H1 (cell line): ENCODE measurements at regions not wholly inside any gene's neighbourhood (a gene's known extent, or its start where the extent isn't known, plus 50 kb on each side); places are given as distances from the start of the nearest gene placed in this dataset.
A peak's percentile ranks its signal among the peaks of the same experiment; 100 is the strongest.

Experiments
- CTCF ChIA-PET: fragments of 300-600 bp; sonication (Branson Sonifier 250); formaldehyde crosslinking; loops from one replicate; lab custom pipeline; 2021; ENCODE audit not compliant: partially characterized antibody; lab: Charles Lee
- POLR2A ChIA-PET: fragments of 300-600 bp; sonication (Branson Sonifier 250); formaldehyde crosslinking; loops from one replicate; lab custom pipeline; 2021; ENCODE audit warnings: inconsistent platforms; ENCODE audit not compliant: partially characterized antibody; lab: Charles Lee
- DNase-seq, 2 experiments: peaks; one replicate each; pipeline versions ENCODE4 v3.0.0 to v3.0.0-alpha.2; 2010 to 2022; ENCODE audit warnings: low spot score in 2 of 2, low read depth in 1 of 2, mixed read lengths in 1 of 2
- FAIRE-seq: peaks from 2 replicates; lab custom pipeline; 2011; peaks lifted over from hg19 to GRCh38; lab: Jason Lieb, UNC
- H2AFZ ChIP-seq: 2 replicates; pipeline ENCODE4 v1.8.1; 2012; ENCODE audit warnings: low read length, inconsistent platforms
- H2AK5ac ChIP-seq: 2 replicates; pipeline ENCODE4 v1.6.1; 2013; ENCODE audit warnings: low read depth, low read length
- H2BK120ac ChIP-seq: replicated peaks from 2 replicates; pipeline ENCODE3; 2013; ENCODE audit warnings: low read depth, low read length, inconsistent platforms
- H2BK12ac ChIP-seq: 2 replicates; pipeline ENCODE4 v1.6.1; 2013; ENCODE audit warnings: low read depth, low read length
- H2BK15ac ChIP-seq: 2 replicates; pipeline ENCODE4 v1.6.1; 2013; ENCODE audit warnings: low read length
- H2BK20ac ChIP-seq: 2 replicates; pipeline ENCODE4 v1.6.1; 2013; ENCODE audit warnings: low read length
- H2BK5ac ChIP-seq: 2 replicates; pipeline ENCODE4 v1.6.1; 2013; ENCODE audit warnings: low read depth, low read length
- H3K14ac ChIP-seq: 2 replicates; pipeline ENCODE4 v1.6.1; 2013; ENCODE audit warnings: inconsistent platforms; ENCODE audit not compliant: insufficient read length
- H3K18ac ChIP-seq: 2 replicates; pipeline ENCODE4 v1.6.1; 2013; ENCODE audit warnings: low read length; ENCODE audit errors: extremely low read depth
- H3K23ac ChIP-seq: 2 replicates; pipeline ENCODE4 v1.6.1; 2013; ENCODE audit warnings: inconsistent platforms; ENCODE audit not compliant: insufficient read length
- H3K23me2 ChIP-seq: 2 replicates; pipeline ENCODE4 v1.6.1; 2013; ENCODE audit warnings: low read depth, low read length
- H3K27ac ChIP-seq: 2 replicates; pipeline ENCODE4 v1.6.1; 2011; ENCODE audit warnings: low read depth, low read length, inconsistent platforms
- H3K27me3 ChIP-seq, 4 experiments: replicated peaks in 1 of 4; 1 replicate in 1 of 4; 2 replicates in 3 of 4; pipeline versions ENCODE4 v1.6.1 to v1.8.1; 2011 to 2013; ENCODE audit warnings: low read length in 3 of 4, mild to moderate bottlenecking in 3 of 4, inconsistent platforms in 2 of 4, mixed read lengths in 2 of 4, moderate library complexity in 1 of 4; ENCODE audit not compliant: control insufficient read depth in 3 of 4, insufficient read depth in 3 of 4; ENCODE audit errors: extremely low read depth in 1 of 4
- H3K36me3 ChIP-seq, 4 experiments: 2 replicates each; pipeline versions ENCODE4 v1.6.1 to v1.8.1; 2011 to 2013; ENCODE audit warnings: mild to moderate bottlenecking in 4 of 4, low read length in 3 of 4, moderate library complexity in 2 of 4, control low read depth in 1 of 4, inconsistent platforms in 1 of 4; ENCODE audit not compliant: insufficient read depth in 4 of 4, control insufficient read depth in 2 of 4
- H3K4ac ChIP-seq: replicated peaks from 2 replicates; pipeline ENCODE3; 2013; ENCODE audit warnings: low read length, low read depth, mixed read lengths, inconsistent platforms; ENCODE audit not compliant: insufficient read length
- H3K4me1 ChIP-seq, 4 experiments: replicated peaks in 1 of 4; 1 replicate in 1 of 4; 2 replicates in 3 of 4; pipeline versions ENCODE4 v1.6.1 to v1.8.1; 2011 to 2013; ENCODE audit warnings: low read length in 3 of 4, inconsistent platforms in 2 of 4, mixed read lengths in 1 of 4; ENCODE audit not compliant: insufficient read depth in 4 of 4, control insufficient read depth in 3 of 4
- H3K4me2 ChIP-seq, 2 experiments: 2 replicates each; pipeline versions ENCODE4 v1.6.1 to v1.8.1; 2011 to 2013; ENCODE audit warnings: low read depth in 2 of 2, low read length in 2 of 2, control low read depth in 1 of 2, inconsistent platforms in 1 of 2, mild to moderate bottlenecking in 1 of 2; ENCODE audit not compliant: insufficient read depth in 1 of 2
- H3K4me3 ChIP-seq, 4 experiments: fragments of 200-600, 300-600 bp in 1 of 4; sonication (generic), shearing (Covaris generic), sonication (Bioruptor Twin) in 1 of 4; 2 replicates each; pipeline versions ENCODE4 v1.5.1 to v1.8.1; 2011 to 2016; ENCODE audit warnings: low read length in 4 of 4, low read depth in 3 of 4, control low read depth in 2 of 4, inconsistent platforms in 2 of 4, mild to moderate bottlenecking in 2 of 4, mixed read lengths in 1 of 4, moderate library complexity in 1 of 4; ENCODE audit not compliant: insufficient read depth in 2 of 4; ENCODE audit errors: extremely low read depth in 1 of 4
- H3K56ac ChIP-seq: replicated peaks from 2 replicates; pipeline ENCODE3; 2013; ENCODE audit warnings: low read depth, mild to moderate bottlenecking, mixed read lengths, low read length, inconsistent platforms; ENCODE audit not compliant: insufficient read length
- H3K79me1 ChIP-seq: 2 replicates; pipeline ENCODE4 v1.6.1; 2013; ENCODE audit warnings: low read depth, low read length, control low read depth
- H3K79me2 ChIP-seq, 2 experiments: 2 replicates each; pipeline versions ENCODE4 v1.6.1 to v1.8.1; 2012 to 2013; ENCODE audit warnings: low read length in 2 of 2, mild to moderate bottlenecking in 2 of 2, inconsistent platforms in 1 of 2; ENCODE audit not compliant: insufficient read depth in 2 of 2, control insufficient read depth in 1 of 2
- H3K9ac ChIP-seq, 4 experiments: replicated peaks in 1 of 4; 1 replicate in 1 of 4; 2 replicates in 3 of 4; pipeline versions ENCODE4 v1.6.1 to v1.8.1; 2011 to 2013; ENCODE audit warnings: low read depth in 3 of 4, low read length in 3 of 4, control low read depth in 2 of 4, mild to moderate bottlenecking in 2 of 4, moderate library complexity in 2 of 4, inconsistent platforms in 1 of 4; ENCODE audit errors: extremely low read depth in 1 of 4
- H3K9me3 ChIP-seq, 2 experiments: 2 replicates each; pipeline versions ENCODE4 v1.6.1 to v1.8.1; 2012 to 2013; ENCODE audit warnings: mild to moderate bottlenecking in 2 of 2, moderate library complexity in 2 of 2, control low read depth in 1 of 2, inconsistent platforms in 1 of 2, low read depth in 1 of 2, low read length in 1 of 2, mixed read lengths in 1 of 2; ENCODE audit not compliant: insufficient read depth in 2 of 2
- H4K20me1 ChIP-seq, 2 experiments: replicated peaks in 1 of 2; 2 replicates each; pipeline versions ENCODE3 to v1.8.1; 2011 to 2013; ENCODE audit warnings: inconsistent platforms in 2 of 2, low read length in 2 of 2, mild to moderate bottlenecking in 1 of 2; ENCODE audit not compliant: insufficient read depth in 2 of 2, control insufficient read depth in 1 of 2
- H4K5ac ChIP-seq: 2 replicates; pipeline ENCODE4 v1.6.1; 2013; ENCODE audit warnings: low read length, low read depth, mixed read lengths, inconsistent platforms; ENCODE audit not compliant: insufficient read length
- H4K8ac ChIP-seq: 2 replicates; pipeline ENCODE4 v1.8.0; 2013; ENCODE audit warnings: mild to moderate bottlenecking, moderate library complexity, low read length, inconsistent platforms; ENCODE audit not compliant: insufficient read depth; ENCODE audit errors: extremely low read depth
- H4K91ac ChIP-seq: replicated peaks from 2 replicates; pipeline ENCODE3; 2013; ENCODE audit warnings: low read length, mixed read lengths, inconsistent platforms; ENCODE audit not compliant: insufficient read length
- BACH1 ChIP-seq: IDR thresholded peaks from 2 replicates; pipeline ENCODE4 v1.6.1; 2012; ENCODE audit warnings: low read length, improper control_type of control experiment
- CEBPB ChIP-seq: IDR thresholded peaks from 2 replicates; pipeline ENCODE4 v1.6.1; 2012; ENCODE audit warnings: low read depth, low read length
- HDAC2 ChIP-seq, 2 experiments: fragments of 300-600 bp in 1 of 2; sonication (generic) in 1 of 2; IDR thresholded peaks; 2 replicates each; pipeline ENCODE4 v1.6.1; 2011 to 2012; ENCODE audit warnings: low read depth in 2 of 2, low read length in 2 of 2, mild to moderate bottlenecking in 2 of 2, moderate library complexity in 2 of 2, borderline replicate concordance in 1 of 2, inconsistent platforms in 1 of 2
- RAD21 ChIP-seq, 2 experiments: IDR thresholded peaks in 1 of 2; conservative IDR thresholded peaks in 1 of 2; 2 replicates each; pipeline ENCODE4 v1.6.1; 2011; ENCODE audit warnings: low read depth in 2 of 2, low read length in 2 of 2, improper control_type of control experiment in 1 of 2, inconsistent platforms in 1 of 2, mild to moderate bottlenecking in 1 of 2, moderate library complexity in 1 of 2
- YY1 ChIP-seq: IDR thresholded peaks from 2 replicates; pipeline ENCODE4 v1.6.1; 2011; ENCODE audit warnings: low read depth, mild to moderate bottlenecking, low read length
- ZNF274 ChIP-seq: IDR thresholded peaks from 2 replicates; pipeline ENCODE4 v1.7.0; 2012; ENCODE audit warnings: low read length, borderline replicate concordance; ENCODE audit errors: extremely low read depth
- WGBS, 2 experiments: shearing (Covaris generic) in 1 of 2; methylation state at CpG; one replicate each; pipeline versions ENCODE4 v1.1.6 to v1.1.7; 2013 to 2015; ENCODE audit warnings: low lambda C conversion rate in 2 of 2, mixed read lengths in 2 of 2, inconsistent platforms in 1 of 2, low coverage in 1 of 2, missing lambda C conversion rate in 1 of 2; ENCODE audit not compliant: insufficient replicate concordance in 2 of 2, insufficient coverage in 1 of 2, insufficient read length in 1 of 2; ENCODE audit errors: extremely low coverage in 1 of 2, missing lambda C conversion rate in 1 of 2; 5-methylcytosine and 5-hydroxymethylcytosine counted together
- TF ChIP-seq, protein P1 (sequence below): IDR thresholded peaks from 2 replicates; pipeline ENCODE4 v1.6.1; 2012; ENCODE audit warnings: low read length, inconsistent platforms
- TF ChIP-seq, protein P2 (sequence below): IDR thresholded peaks from 2 replicates; pipeline ENCODE4 v1.6.1; 2011; ENCODE audit warnings: low read length, improper control_type of control experiment

DNA sequence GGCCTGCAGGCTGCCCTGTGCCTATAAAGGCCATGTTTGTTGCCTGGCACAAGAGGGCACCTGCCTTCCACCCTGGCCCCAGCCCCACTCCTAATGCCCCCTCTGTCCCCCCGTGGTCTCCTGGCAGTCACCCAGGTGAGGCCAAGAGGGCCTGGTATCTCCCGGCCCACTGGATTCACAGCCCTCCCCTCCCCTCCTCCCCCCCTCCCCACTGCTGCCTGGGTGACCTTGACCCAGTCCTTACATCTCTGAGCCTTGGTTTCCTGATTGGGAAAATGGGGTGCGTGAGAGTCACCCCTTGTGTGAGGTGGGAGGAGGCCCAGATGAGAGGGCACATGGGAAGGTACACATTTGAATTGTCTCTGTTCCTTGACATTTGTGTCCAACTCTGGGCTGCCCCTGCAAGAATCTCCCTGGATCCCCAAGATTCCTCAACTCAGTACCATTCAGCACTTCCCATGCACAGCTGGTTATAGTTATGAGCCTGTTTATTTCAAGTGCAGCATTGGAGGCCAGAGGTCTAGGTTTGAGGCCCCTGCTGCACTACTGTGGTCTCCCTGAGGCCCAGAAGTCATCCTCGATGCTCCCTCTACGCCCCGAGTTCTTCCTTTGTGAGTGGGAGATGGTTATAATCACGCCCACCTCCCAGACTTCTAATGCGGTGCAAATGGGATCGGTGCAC, 58.9 kb downstream of the TMEM270 start:
- Histone ChIP-seq H3K9me3 (no peaks in the 10 kb centered on the region), H3K79me2 (no peaks in the 10 kb centered on the region), H3K27me3 (no peaks in the 10 kb centered on the region), H2BK15ac (peak overlapping the region; percentile 72; the same call in 1 of the 2 replicates), H3K4me1 (peaks cover 3 to 12% (median 11%) of the 10 kb centered on the region in 4 experiments), H4K5ac (no peak overlapping the region), H3K23me2 (peaks cover 5% of the 10 kb centered on the region; the same call in 1 of the 2 replicates), H3K79me1 (no peaks in the 10 kb centered on the region), H3K56ac (no peak overlapping the region), H4K20me1 (no peaks in the 10 kb centered on the region), H3K27ac (peak overlapping the region; percentile 50; the same call in 1 of the 2 replicates), H3K4me2 (peak overlapping the region; percentile 60 to 62), H3K18ac (peak overlapping the region; percentile 93; the same call in 1 of the 2 replicates), H4K8ac (0 out of 2 replicates have a peak overlapping the region, but pooled peaks have one; percentile 60), H3K36me3 (no peaks in the 10 kb centered on the region), H2BK12ac (peak overlapping the region; percentile 95), H2BK5ac (peak overlapping the region; percentile 96), H4K91ac (peak overlapping the region; percentile 77), H2BK120ac (peak overlapping the region; percentile 0), H3K23ac (no peak overlapping the region), H2AK5ac (no peak overlapping the region), H3K4me3 (peak overlapping the region in 3 of 4 experiments; percentile 7 to 32 (median 29); a peak in 4 of 8 replicates), H3K14ac (no peak overlapping the region), H2BK20ac (peak overlapping the region; percentile 98), H3K9ac (peak overlapping the region in 1 of 4 experiments; percentile 56; a peak in 2 of 7 replicates), H3K4ac (no peak overlapping the region), H2AFZ (0 out of 2 replicates have a peak overlapping the region, but pooled peaks have one; percentile 40)
- POLR2A ChIA-PET: interaction anchor here (0.7 to 1.8 kb wide), 6 partner anchors 14 to 78 kb away, joined by 3 to 7 read pairs (median 3); partner anchors contain the start of gene METTL27
- WGBS, 2 experiments: 77% methylated on average over 8 of the region's 9 CpGs; no CpG with 5 or more reads in 1 of the 2 experiments
- TF ChIP-seq CEBPB (no peak), HDAC2 (IDR thresholded peaks at IDR 0.05; ENCODE audit: borderline replicate concordance in 1 of 2, low read depth in 2 of 2, low read length in 2 of 2) (no peak), BACH1 (no peak), RAD21 (IDR thresholded peaks at IDR 0.05 in 1 of 2, conservative IDR thresholded peaks at IDR 0.05 in 1 of 2; ENCODE audit: low read depth in 2 of 2, low read length in 2 of 2) (0 out of 4 replicates have a peak, but pooled peaks of 1 of the 2 experiments have one; percentile 0), YY1 (no peak), ZNF274 (no peak)
- TF ChIP-seq, protein P1, sequence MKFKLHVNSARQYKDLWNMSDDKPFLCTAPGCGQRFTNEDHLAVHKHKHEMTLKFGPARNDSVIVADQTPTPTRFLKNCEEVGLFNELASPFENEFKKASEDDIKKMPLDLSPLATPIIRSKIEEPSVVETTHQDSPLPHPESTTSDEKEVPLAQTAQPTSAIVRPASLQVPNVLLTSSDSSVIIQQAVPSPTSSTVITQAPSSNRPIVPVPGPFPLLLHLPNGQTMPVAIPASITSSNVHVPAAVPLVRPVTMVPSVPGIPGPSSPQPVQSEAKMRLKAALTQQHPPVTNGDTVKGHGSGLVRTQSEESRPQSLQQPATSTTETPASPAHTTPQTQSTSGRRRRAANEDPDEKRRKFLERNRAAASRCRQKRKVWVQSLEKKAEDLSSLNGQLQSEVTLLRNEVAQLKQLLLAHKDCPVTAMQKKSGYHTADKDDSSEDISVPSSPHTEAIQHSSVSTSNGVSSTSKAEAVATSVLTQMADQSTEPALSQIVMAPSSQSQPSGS: no peak
- TF ChIP-seq, protein P2, sequence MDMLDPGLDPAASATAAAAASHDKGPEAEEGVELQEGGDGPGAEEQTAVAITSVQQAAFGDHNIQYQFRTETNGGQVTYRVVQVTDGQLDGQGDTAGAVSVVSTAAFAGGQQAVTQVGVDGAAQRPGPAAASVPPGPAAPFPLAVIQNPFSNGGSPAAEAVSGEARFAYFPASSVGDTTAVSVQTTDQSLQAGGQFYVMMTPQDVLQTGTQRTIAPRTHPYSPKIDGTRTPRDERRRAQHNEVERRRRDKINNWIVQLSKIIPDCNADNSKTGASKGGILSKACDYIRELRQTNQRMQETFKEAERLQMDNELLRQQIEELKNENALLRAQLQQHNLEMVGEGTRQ: no peak
- FAIRE-seq: no peak
- CTCF ChIA-PET: interaction anchor here (1.0 kb wide), 1 partner anchor 24 kb away, joined by 3 read pairs; no protein-coding TSS in a partner anchor
- no peak for DNase-seq
